IPS-NIHi7 (cell line): ENCODE measurements at regions not wholly inside any gene's neighbourhood (a gene's known extent, or its start where the extent isn't known, plus 50 kb on each side); places are given as distances from the start of the nearest gene placed in this dataset.
"Not testable (repeated sequence)": the region's sequence is repeated elsewhere in the genome, so short reads cannot be mapped to it uniquely, and the experiment has no call there.

Source experiments
- DNase-seq: peaks from one replicate; pipeline ENCODE4 v3.0.0; 2012; ENCODE audit warnings: mixed read lengths; ENCODE audit errors: extremely low spot score

DNA sequence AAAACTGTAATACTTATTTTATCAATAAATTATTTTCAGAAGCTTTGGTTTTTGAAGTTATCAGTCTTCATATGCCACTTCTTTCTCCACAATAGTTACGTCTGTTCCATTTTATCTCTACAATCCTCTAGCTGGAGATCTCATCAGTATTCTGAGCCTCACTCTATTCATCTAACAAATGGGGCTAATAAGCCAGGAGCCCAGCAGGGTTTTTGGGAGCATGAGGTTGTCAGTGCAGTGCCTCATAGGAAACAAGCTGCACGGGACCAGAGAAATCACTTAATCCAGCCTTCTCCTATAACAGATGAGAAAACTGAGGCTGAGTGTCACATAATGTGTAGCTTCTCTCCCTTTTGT is 501.9 kb upstream of the RGS6 start:
- no peak for DNase-seq

DNA sequence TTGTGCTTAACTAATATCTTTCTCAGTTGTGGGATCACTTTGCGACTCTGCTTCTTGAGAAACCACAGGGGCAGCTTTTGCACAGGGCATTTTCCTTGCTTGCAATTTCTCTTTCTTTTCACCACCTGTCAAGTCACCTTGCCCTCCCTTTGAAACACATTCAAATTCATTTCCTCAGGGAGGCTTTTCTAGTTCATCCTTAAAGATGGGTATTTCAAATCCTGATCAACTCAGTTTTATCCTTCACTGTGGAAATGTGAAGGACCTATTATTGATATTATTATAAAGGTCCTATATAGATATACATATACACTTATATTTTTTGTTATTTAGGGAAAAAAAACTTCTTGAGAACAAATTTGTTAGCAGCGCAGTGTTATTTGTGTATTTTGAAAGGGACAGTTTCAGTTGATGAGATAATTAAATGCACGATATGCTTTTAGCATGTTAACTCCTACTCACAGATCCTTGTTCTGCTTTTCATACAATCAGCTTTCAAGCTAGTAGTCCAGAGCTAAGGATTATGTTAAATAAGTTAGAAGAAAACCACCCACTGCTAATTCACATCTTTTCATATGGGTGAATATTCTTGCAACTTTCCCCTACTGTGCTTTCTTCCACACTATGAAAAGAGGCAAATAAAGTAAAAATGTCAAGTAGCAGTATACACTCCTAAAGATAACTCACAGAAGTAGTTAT is 501.4 kb upstream of the RGS6 start:
- DNase-seq: no peak

DNA sequence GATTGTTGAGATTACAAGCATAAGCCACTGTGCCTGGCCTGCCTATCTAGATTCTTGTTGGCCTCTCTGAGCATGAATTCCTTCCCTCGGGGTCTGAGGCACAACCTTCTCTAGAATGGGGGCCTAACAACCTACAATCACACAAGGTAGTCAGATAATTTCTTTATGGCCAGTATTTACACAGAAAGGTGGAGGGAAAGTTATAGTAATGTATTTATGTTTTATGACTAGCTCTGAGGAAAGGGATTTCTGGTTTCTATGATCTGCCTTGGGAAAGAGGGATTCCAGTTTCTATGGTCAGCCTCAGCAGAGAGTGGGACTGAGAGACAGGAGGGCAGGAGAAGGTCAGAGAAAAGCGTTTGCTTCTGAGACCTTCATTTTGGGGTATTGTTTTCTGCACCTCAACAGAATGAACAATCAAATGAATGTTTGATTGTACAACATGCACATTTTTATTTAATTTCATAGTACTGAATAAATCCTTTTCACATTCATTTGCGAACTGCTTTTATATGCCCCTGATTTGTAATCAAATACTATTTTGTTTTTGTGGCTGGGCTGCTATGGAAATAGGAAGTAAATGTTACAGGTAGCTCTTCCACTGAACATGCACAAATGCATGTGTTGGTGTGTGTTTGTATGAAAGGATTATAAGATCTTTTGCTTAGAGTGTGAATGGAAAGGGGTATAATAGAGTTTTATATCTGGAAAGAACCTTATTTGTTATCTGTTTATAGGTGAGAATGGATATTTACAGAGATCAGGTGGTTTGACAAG is 499.7 kb upstream of the RGS6 start:
- DNase-seq: no peak

DNA sequence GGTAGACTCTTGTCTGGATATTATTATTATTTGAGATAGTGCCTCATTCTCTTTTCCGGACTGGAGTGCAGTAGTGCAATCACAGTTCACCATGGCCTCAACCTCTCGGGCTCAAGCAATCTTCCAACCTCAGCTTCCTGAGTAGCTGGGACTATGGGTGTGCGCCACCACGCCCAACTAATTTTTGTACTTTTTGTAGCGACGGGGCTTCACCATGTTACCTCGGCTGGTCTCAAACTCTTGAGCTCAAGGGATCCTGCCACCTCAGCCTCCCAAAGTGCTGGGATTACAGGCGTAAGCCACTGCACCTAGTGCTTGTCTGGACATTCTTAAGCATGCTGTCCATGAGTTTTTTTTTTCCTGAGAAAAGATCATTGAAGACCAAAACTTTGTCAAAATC is 498.9 kb upstream of the RGS6 start:
- DNase-seq: no peak

DNA sequence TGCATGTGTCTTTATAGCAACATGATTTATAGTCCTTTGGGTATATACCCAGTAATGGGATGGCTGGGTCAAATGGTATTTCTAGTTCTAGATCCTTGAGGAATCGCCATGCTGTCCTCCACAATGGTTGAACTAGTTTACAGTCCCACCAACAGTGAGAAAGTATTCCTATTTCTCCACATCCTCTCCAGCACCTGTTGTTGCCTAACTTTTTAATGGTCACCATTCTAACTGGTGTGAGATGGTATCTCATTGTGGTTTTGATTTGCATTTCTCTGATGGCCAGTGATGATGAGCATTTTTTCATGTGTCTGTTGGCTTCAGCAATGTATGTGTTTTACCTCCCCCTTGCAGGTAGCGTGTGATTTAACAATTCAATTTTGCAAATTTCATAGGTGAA is 496.6 kb upstream of the RGS6 start:
- DNase-seq: not testable (repeated sequence)

DNA sequence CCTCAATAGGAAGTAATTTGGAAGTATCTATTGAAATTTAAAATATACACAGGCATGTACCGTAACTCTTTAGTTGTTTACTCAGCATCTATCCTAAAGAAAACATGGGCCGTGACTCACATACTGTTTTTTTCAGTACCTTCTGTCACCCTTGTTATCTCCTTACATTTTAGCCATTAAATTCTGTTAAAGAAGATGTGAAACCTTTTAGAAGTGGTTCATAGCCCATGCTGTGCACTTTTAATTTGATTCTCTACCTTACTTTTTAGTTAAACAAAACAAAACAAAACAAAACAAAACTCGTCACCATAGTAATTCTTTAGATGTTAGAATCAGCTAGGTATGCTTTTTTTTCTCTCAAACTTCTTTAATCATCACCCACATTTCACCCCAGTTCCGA is 494.4 kb upstream of the RGS6 start:
- DNase-seq: no peak

DNA sequence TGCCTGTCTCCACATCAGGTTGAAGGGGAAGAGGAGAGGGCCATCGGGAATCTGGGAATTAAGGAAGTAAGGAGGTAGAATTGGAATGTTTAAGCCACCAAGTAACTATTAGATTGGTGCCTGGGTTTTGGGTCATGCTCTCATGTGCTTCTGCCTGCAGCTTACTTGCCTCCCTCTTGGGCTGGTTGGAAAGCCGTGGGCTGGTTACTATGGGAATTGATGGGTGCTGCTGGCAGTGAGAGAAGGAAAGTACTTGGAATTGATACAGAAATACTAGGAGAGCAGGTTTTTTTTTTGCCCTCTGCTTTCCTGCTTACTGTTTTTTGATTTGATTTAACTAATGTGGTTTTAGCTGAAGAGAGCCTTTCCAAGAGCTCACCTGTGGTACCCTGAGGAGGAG is 493.5 kb upstream of the RGS6 start:
- DNase-seq: no peak

DNA sequence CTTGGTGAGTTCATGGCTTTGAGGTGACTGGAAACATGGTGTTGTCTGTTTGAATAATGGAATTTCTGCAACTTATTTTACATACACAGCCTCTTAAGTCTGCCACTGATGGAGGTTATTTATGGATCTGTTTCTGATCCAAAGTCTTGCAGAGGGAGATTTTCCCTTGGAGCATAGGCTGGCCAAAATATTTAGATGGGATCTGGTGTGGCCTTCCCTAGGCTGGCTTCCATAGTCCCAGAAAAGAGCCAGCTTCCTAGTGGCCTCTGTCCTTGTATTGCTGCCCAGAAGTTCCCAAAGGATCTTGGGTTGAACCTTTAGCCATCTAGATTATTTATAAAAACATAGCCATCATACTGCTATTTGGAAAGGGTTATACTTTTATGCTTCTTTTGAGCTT is 491.1 kb upstream of the RGS6 start:
- DNase-seq: no peak

DNA sequence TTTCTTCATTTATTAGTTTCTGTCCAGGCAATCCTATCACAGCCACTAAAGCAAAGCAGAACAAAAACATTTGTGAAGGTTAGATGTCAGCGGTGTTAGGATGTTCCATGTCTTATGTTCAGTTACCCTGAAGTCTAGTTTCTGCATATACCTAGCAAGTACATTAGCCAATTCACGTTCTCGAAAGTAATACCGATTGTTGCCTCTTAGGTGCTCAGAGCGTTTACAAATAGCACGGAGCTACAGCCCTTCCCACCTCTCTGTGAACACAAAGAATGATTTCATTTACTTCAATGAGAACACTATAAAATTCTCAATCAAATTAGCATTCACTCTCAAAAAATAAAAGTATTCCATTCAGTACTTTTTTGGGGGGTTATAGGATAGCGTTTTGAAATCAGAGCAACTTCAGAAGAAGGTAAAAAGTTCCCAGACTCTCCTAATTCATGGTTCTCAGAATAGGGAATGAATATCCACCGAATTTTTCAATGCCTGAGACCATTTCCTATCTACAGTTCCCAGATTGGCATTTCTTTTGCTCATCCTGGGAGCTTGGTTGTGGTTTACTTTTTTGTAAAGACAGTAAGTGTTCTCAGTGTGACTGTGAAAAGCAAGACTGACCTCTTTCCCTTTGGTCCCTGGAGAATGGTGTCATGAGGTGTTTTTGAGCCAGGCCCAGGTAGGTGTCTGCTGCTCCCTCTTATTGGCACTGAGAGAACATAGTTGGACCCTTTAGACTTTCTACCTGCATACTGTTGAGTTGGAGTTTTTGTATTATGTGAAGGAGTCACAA is 488.0 kb upstream of the RGS6 start:
- no peak for DNase-seq

DNA sequence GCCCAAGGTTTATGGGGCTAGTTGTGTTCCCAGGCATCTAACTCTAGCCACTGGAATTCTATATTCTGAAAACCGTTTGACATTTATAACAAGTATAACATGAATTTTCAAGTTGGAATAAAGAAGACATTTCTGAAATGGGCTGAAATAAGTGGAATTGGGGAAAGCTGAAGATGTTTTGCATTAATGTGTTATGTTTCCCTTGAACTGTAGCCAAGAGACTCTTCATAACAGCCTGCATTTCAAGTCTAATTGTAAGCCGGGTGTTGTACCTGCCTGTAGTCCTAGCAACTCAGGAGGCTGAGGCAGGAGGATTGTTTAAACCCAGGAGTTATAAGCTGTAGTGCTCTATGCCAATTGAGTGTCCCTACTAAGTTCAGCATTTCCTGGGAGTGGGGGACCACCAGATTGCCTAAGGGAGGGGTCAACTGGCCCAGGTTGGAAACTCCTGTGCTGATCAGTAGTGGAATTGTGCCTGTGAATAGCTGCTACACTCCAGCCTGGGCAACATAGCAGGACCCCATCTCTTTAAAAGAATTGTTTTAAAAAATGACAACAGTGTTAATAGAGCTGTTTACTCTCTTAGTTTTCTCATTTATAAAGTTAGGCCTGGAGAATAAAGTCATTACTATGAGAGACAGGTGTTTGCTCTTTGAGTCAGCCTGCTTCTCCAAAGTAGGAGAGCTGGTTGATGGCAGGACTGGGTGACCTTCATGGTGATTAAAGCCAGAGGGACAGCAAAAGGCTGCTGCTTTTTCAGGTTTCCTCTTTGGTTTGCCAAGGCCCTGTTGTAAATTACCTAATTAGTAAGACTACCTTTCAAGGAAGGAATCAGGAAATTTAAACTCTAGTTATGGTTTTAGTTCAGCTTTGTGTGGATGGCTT is 483.6 kb upstream of the RGS6 start:
- DNase-seq: no peak

DNA sequence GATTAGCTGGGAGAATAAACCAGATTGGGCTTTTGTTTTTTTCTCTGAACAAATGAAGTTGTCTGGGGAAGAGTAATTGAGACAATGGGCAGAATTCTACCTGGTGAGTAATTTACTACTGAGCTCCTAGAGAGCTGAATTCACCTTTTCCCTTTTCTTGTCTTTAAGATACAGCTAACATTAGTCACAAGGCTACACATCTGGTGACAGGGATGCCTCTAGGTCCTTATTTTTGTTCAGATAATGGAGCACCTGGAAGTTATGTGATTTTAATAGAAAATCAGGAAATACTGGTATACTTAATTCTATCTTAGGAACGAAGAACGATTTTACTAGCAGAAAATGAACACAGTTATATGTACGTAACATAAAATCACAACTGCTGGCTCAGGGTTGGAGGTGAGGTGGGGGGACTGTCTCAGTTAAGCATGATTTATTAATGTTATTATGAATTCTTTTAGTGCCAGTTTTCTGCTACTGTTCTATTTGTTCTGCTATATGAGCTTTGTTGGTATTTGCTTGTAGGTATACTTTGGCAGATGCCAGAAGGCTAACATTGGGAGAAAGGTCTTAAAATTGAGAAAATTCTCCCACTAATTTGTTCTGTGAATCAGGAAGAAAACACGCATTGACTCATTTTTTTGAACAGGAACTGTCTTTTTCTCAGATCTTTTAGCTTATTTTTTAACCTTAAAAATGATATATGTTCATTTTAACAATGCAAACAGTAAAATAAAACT is 482.7 kb upstream of the RGS6 start:
- DNase-seq: no peak

DNA sequence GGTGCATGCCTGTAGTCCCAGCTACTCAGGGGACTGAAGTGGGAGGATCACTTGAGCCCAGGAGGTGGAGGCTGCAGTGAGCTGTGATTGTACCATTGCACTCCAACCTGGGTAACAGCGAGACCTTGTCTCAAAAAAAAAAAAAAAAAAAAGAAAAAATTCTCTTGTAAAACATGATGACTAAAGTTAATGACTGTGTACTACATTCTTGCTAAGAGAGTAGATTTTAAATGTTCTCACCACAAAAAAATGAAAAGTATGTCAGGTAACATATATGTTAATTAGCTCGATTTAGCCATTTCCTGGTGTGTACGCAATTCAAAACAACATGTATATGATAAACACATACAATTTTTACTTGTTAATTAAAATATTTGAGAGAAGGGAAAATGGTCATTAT is 480.7 kb upstream of the RGS6 start:
- no peak for DNase-seq

DNA sequence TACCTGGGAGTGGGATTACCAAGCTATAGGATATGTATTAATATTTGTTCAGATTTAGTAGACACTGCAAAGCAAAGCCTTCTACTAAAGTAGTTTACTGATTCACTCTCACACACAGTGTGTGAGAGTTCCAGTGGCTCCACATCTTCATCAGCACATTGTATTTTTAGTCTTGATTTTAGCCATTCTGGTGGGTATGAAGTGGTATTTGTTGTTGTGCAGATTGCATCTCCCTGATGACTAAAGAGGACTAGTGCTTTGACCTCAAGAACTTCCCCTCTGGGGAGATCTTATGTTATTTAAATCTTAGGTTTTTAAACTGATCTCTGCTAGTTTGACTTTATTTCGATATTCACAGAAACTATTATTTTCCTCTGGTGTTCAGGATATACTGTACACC is 479.7 kb upstream of the RGS6 start:
- no peak for DNase-seq

DNA sequence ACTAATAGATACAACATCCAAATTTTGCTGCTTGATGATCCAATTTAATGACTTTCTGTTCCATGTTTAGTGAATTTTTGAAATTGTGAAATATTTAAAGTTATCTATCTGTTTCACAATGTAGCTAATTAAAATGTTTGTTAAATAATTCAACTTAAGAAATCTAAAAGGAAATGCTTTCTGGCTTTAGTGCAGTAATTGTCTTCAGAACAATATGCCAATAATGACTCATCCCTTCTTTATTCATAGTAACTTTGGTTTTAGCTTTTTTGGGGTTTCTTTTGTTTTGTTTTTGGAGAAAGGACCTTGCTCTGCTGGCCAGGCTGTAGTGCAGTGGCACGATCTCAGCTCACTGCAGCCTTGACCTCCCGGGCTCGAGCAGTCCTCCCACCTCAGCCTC is 479.2 kb upstream of the RGS6 start:
- no peak for DNase-seq

DNA sequence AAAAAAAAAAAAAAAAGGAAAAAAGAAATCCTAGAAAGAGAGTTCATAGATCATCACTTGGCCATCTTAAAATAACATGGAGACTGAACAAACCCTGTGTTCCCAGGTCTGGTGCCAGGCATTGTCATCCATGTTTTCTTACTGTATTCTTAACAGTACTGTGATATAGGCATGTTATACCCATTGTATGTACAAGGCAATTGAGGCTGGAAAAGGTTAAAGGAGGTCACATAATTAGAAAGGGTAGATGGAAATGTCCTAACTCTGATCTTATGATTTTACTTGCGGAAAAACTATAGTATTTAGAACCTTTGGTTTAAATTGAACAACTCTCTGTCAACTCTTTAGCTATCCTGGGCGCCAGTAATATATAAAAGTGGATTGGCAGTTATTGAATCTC is 478.2 kb upstream of the RGS6 start:
- DNase-seq: no peak

DNA sequence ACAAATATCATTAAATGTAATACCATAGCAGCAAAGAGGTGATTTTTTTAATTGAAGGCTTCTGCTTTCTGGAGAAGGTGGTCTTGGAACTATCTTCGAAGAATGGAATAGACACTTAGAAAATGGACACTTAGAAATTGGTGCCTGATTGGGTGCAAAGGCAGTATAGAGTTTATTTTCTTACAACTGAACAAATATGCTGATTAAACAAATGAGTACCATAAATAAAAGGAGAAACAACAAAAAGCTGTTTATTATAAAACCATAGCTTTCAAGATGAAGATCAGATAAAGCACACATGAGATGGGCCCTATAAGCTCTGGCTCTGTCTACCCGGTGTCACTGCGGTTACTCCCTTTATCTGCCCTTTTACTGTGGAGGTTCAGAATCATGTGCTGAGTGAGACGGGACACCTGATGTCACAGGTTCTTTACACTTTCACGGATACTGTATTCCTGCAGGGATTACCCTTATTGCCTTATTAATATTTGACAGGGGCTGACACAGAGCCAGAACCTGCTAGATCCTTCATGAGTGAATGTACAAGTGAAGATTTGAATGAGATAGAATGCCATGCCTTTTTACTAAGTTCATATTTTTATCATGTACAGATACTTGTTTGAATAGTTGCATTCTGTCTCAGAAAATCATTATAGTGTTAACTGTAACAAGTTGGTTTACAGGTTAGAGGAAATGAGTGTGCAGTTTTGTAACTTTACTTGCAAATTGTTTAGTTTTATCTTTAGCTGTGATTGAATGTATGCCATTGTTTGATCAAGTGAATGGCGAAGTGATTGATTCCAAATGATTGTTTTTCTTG is 477.5 kb upstream of the RGS6 start:
- no peak for DNase-seq

DNA sequence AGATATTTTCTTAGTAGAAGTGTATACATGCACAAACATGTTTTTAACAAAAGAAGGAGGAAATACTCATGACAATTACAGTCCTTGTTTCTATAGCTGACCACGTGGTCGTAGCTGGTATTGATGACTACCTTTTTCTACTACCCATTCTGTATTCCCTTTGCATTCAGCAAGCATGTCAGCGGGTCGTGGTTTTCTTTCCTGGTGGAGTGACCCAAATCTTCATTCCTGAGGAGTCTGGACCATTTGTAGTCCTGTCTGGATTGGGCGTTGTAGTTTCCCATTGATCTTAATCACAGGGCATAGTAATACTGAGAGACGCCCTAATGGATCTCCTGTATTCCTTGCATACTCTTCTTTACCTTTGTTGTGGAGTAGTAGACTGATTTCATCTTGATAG is 472.1 kb upstream of the RGS6 start:
- DNase-seq: no peak

DNA sequence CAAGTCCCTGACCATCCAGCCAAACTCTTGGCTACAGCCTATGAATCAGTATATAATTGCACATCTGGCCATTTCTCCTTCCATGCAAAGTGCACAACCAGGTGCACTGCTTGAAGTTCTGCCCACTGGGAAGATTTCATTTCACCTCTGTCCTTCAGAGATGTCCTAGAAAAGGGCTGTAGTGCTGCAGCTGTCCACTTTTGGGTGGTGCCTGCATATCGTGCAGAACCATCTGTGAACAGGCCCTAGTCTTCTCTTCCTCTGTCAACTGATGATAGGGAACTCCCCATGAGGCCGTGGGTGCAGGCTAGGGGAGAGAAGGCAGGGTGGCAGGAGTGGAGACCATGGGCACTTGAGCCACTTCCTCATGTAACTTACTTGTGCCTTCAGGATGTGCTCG is 470.6 kb upstream of the RGS6 start:
- not testable (repeated sequence) for DNase-seq

DNA sequence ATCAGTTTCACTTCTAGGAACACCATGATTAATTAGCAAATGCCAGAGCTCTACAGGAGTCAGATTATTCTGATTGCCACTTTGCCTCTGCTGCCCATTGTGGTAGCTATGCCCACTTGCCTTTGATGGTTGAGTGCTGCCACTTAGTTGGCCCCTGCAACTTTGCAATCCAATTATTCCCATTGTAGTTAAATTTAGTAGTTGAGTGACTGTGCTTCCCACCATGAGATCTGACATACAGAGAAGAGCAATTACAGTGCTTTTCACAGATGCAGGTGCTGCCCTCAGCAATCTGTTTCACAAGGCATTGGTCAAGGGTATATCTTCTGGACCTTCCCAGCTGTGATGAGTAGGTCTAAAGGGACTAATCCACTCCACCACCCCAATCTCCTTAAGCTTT is 468.4 kb upstream of the RGS6 start:
- DNase-seq: no peak

DNA sequence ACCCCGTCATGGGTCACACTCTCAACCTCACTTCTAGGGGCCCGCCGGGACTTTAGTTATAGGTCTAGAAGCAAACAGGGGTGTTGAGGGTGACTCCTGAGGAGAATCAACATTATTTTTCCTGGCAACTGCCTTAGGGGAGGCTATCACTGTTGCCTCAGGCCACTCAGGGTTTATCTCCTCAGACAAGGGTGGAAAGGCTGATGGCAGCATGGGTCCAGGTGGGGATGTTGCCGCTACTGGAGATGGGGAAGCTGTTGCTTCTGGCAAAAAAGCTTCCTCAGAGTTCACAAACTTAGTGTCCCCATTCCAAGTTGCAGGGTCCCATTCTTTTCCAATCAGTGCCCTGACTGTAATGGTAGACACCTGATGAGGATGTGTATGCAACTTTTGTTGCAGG is 467.4 kb upstream of the RGS6 start:
- DNase-seq: no peak
